Caco-2 (cell line): ENCODE measurements at regions not wholly inside any gene's neighbourhood (a gene's known extent, or its start where the extent isn't known, plus 50 kb on each side); places are given as distances from the start of the nearest gene placed in this dataset.

Experiments used
- BruUV-seq: library from RNA; stranded (reverse); fragments of 400-500 nt; replicated peaks from 2 replicates; lab custom pipeline; 2021; lab: Mats Ljungman, UMichigan
- CTCF ChIA-PET: fragments of 300-600 bp; sonication (Branson Sonifier 250); formaldehyde crosslinking; loops from one replicate; lab custom pipeline; 2022; ENCODE audit warnings: antibody characterized with exemption; lab: Charles Lee
- POLR2A ChIA-PET: fragments of 300-600 bp; sonication (Branson Sonifier 250); formaldehyde crosslinking; loops from one replicate; lab custom pipeline; 2022; ENCODE audit warnings: antibody characterized with exemption; lab: Charles Lee
- DNase-seq, 2 experiments: peaks; one replicate each; pipeline versions ENCODE4 v3.0.0 to v3.0.0-alpha.2; 2020 to 2022
- H3K27me3 ChIP-seq: replicated peaks from 2 replicates; pipeline ENCODE4 v1.6.0; 2011; ENCODE audit warnings: low read length; ENCODE audit not compliant: control insufficient read depth, insufficient read depth
- H3K36me3 ChIP-seq: 2 replicates; pipeline ENCODE4 v1.5.1; 2011; ENCODE audit warnings: low read length; ENCODE audit not compliant: control insufficient read depth, insufficient read depth
- H3K4me1 ChIP-seq: fragments of 250-450 bp; sonication (Bioruptor Pico); 2 replicates; pipeline ENCODE4 v1.5.1; 2020; ENCODE audit warnings: mild to moderate bottlenecking
- H3K4me3 ChIP-seq: 2 replicates; pipeline ENCODE4 v1.5.1; 2011; ENCODE audit warnings: low read depth, mild to moderate bottlenecking, control low read depth, low read length
- H3K9me3 ChIP-seq: fragments of 250-450 bp; sonication (Bioruptor Pico); 2 replicates; pipeline ENCODE4 v1.5.1; 2020; ENCODE audit warnings: mild to moderate bottlenecking, moderate library complexity
- H3K27ac Mint-ChIP-seq: one replicate; pipeline ENCODE4 v1.8.0; 2022; ENCODE audit warnings: mixed read lengths; ENCODE audit not compliant: unreplicated experiment
- H3K27me3 Mint-ChIP-seq: one replicate; pipeline ENCODE4 v1.8.0; 2022; ENCODE audit warnings: mixed read lengths; ENCODE audit not compliant: insufficient read depth, unreplicated experiment
- H3K36me3 Mint-ChIP-seq: one replicate; pipeline ENCODE4 v1.8.0; 2022; ENCODE audit warnings: mild to moderate bottlenecking, mixed read lengths; ENCODE audit not compliant: insufficient read depth, unreplicated experiment
- H3K4me1 Mint-ChIP-seq: one replicate; pipeline ENCODE4 v1.8.0; 2022; ENCODE audit warnings: low read depth, mixed read lengths; ENCODE audit not compliant: unreplicated experiment
- H3K4me3 Mint-ChIP-seq: one replicate; pipeline ENCODE4 v1.8.0; 2022; ENCODE audit warnings: mild to moderate bottlenecking, moderate library complexity, mixed read lengths; ENCODE audit not compliant: unreplicated experiment
- H3K9me3 Mint-ChIP-seq: one replicate; pipeline ENCODE4 v1.8.0; 2022; ENCODE audit warnings: mixed read lengths; ENCODE audit not compliant: unreplicated experiment
- intact Hi-C: fragments of 100-400 bp; cut with micrococcal nuclease; formaldehyde crosslinking; loops from one replicate; pipeline ENCODE4 v1.10.0; 2022; ENCODE audit not compliant: unreplicated experiment
- TF ChIP-seq, protein P1 (sequence below), 2 experiments: fragments of 200-600 bp in 1 of 2; IDR thresholded peaks; 1 replicate in 1 of 2; 2 replicates in 1 of 2; pipeline versions ENCODE4 v1.5.1 to v1.8.0; 2011 to 2022; ENCODE audit warnings: antibody characterized with exemption in 1 of 2, control low read depth in 1 of 2, inconsistent platforms in 1 of 2, low read depth in 1 of 2, low read length in 1 of 2, mild to moderate bottlenecking in 1 of 2, moderate library complexity in 1 of 2; ENCODE audit not compliant: insufficient read depth in 1 of 2, severe bottlenecking in 1 of 2, unreplicated experiment in 1 of 2

DNA sequence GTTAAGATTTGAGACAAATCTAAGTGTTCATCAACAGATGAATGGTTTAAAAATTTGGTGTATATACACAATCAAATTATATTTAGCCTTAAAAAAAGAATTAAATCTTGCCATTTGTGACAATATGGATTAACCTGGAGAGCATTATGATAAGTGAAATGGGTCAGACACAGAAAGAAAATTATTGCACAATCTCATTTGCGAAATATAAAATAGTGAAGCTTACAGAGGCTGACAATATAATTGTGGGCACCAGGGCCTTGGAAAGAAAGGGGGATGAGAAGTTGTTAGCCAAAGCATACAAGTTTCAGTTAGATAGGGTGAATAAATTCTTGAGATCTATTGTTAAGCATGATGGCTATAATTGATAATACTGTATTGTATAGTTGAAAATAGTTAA is 883.0 kb downstream of the TECRL start:
- Histone ChIP-seq H3K4me1 (no peaks in the 10 kb centered on the region), H3K36me3 (no peaks in the 10 kb centered on the region), H3K4me3 (no peak overlapping the region), H3K9me3 (no peaks in the 10 kb centered on the region), H3K27me3 (no peaks in the 10 kb centered on the region)
- ChIA-PET CTCF (no interaction called here), POLR2A (no interaction called here)
- intact Hi-C loops: no loop called here
- Mint-ChIP-seq H3K4me1 (no peaks in the 10 kb centered on the region), H3K36me3 (no peaks in the 10 kb centered on the region), H3K4me3 (no peak overlapping the region), H3K27ac (no peak overlapping the region), H3K27me3 (no peaks in the 10 kb centered on the region), H3K9me3 (no peaks in the 10 kb centered on the region)
- DNase-seq: no peak
- no TSS peak for BruUV-seq
- TF ChIP-seq, protein P1, sequence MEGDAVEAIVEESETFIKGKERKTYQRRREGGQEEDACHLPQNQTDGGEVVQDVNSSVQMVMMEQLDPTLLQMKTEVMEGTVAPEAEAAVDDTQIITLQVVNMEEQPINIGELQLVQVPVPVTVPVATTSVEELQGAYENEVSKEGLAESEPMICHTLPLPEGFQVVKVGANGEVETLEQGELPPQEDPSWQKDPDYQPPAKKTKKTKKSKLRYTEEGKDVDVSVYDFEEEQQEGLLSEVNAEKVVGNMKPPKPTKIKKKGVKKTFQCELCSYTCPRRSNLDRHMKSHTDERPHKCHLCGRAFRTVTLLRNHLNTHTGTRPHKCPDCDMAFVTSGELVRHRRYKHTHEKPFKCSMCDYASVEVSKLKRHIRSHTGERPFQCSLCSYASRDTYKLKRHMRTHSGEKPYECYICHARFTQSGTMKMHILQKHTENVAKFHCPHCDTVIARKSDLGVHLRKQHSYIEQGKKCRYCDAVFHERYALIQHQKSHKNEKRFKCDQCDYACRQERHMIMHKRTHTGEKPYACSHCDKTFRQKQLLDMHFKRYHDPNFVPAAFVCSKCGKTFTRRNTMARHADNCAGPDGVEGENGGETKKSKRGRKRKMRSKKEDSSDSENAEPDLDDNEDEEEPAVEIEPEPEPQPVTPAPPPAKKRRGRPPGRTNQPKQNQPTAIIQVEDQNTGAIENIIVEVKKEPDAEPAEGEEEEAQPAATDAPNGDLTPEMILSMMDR (IDR thresholded peaks at IDR 0.05; ENCODE audit: insufficient read depth in 1 of 2, low read depth in 1 of 2, low read length in 1 of 2, severe bottlenecking in 1 of 2, unreplicated experiment in 1 of 2): no peak

DNA sequence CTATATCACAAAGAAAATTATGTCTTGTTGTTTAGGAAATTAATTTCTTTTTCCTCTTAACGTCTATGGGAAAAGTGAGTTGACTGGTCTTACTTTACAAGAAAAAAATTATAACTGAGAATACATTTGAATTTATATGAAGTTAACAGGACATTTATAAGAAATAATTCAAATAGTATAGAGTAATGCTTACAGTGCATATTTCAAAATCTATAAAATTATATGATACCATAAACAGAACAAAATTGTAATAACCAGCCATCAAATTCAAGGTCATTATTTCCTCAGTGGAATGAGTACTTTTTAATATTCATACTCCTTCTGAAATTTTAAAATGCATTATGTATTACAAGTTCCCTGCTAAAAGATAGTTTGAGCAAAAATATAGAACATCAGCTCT is 884.5 kb downstream of the TECRL start:
- TF ChIP-seq, protein P1 (IDR thresholded peaks at IDR 0.05; ENCODE audit: insufficient read depth in 1 of 2, low read depth in 1 of 2, low read length in 1 of 2, severe bottlenecking in 1 of 2, unreplicated experiment in 1 of 2): no peak
- Histone ChIP-seq H3K36me3 (no peaks in the 10 kb centered on the region), H3K4me3 (no peak overlapping the region), H3K27me3 (no peaks in the 10 kb centered on the region), H3K9me3 (no peaks in the 10 kb centered on the region), H3K4me1 (no peaks in the 10 kb centered on the region)
- Mint-ChIP-seq H3K4me3 (no peak overlapping the region), H3K27me3 (no peaks in the 10 kb centered on the region), H3K9me3 (no peaks in the 10 kb centered on the region), H3K27ac (no peak overlapping the region), H3K36me3 (no peaks in the 10 kb centered on the region), H3K4me1 (no peaks in the 10 kb centered on the region)
- DNase-seq: no peak
- CTCF ChIA-PET: no interaction called here
- POLR2A ChIA-PET: no interaction called here
- no TSS peak for BruUV-seq
- intact Hi-C loops: no loop called here

DNA sequence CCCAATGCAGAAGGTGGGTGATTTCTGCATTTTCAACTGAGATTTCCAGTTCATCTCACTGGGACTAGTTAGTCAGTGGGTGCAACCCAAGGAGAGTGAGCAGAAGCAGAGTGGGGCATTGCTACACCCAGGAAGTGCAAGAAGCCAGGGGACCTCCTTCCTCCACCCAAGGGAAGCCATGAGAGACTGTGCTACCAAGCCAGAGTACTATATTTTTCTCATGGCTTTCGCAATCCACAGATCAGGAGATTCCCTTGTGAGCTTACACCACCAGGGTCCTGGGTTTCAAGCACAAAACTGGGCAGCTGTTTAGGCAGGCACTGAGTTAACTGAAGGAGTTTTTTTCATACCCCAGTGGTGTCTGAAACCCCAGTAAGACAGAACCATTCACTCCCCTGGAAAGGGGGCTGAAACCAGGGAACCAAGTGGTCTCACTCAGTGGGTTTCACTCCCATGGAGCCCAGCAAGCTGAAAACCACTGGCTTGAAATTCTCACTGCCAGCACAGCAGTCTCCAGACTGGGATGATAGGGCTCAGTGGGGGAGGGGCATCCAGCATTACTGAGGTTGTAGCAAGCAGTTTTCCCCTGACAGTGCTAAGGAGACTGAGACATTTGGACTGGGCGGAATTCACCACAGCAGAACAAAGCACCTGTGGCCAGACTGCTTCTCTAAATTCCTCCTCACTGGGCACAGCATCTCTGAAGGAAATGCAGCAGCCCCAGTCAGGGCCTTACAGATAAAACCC is 903.4 kb downstream of the TECRL start:
- no TSS peak for BruUV-seq
- Histone ChIP-seq H3K9me3 (no peaks in the 10 kb centered on the region), H3K27me3 (no peaks in the 10 kb centered on the region), H3K4me1 (no peaks in the 10 kb centered on the region), H3K36me3 (no peaks in the 10 kb centered on the region), H3K4me3 (no peak overlapping the region)
- no peaks in the 10 kb centered on the region for H3K36me3 Mint-ChIP-seq
- no peaks in the 10 kb centered on the region for H3K27me3 Mint-ChIP-seq
- POLR2A ChIA-PET: no interaction called here
- no peaks in the 10 kb centered on the region for H3K9me3 Mint-ChIP-seq
- CTCF ChIA-PET: no interaction called here
- intact Hi-C loops: no loop called here
- H3K4me3 Mint-ChIP-seq: no peak overlapping the region
- no peak overlapping the region for H3K27ac Mint-ChIP-seq
- no peak for DNase-seq
- H3K4me1 Mint-ChIP-seq: no peaks in the 10 kb centered on the region
- TF ChIP-seq, protein P1 (IDR thresholded peaks at IDR 0.05; ENCODE audit: insufficient read depth in 1 of 2, low read depth in 1 of 2, low read length in 1 of 2, severe bottlenecking in 1 of 2, unreplicated experiment in 1 of 2): no peak
